SK-N-SH treated with all-trans-retinoic acid at 6 μM for 48 hours (cell line): ENCODE measurements at regions not wholly inside any gene's neighbourhood (a gene's known extent, or its start where the extent isn't known, plus 50 kb on each side); places are given as distances from the start of the nearest gene placed in this dataset.

ENCODE experiments used
- ATAC-seq: fragments of 200-7000 bp; cut with Tn5 transposase; 3 replicates; pipeline ENCODE4 v1.9.1; 2020; ENCODE audit warnings: mild to moderate bottlenecking, moderate library complexity
- ARNTL ChIP-seq: fragments of 450-650 bp; formaldehyde crosslinking; IDR thresholded peaks from 2 replicates; pipeline ENCODE4 v1.5.0; 2020; ENCODE audit warnings: low read depth, mild to moderate bottlenecking, moderate library complexity, borderline replicate concordance
- BACH2 ChIP-seq: fragments of 250-450 bp; sonication (Bioruptor Pico); IDR thresholded peaks from 2 replicates; pipeline ENCODE4 v1.9.0; 2021; ENCODE audit warnings: mild to moderate bottlenecking, borderline replicate concordance
- CSDC2 ChIP-seq: fragments of 250-450 bp; sonication (Bioruptor Pico); IDR thresholded peaks from 2 replicates; pipeline ENCODE4 v1.5.0; 2020; ENCODE audit warnings: mild to moderate bottlenecking, moderate library complexity
- ESRRG ChIP-seq: fragments of 250-450 bp; sonication (Bioruptor Pico); IDR thresholded peaks from 2 replicates; pipeline ENCODE4 v1.6.1; 2021; ENCODE audit warnings: mild to moderate bottlenecking
- GLIS3 ChIP-seq: fragments of 250-450 bp; sonication (Bioruptor Pico); IDR thresholded peaks from 2 replicates; pipeline ENCODE4 v1.5.0; 2020; ENCODE audit warnings: mild to moderate bottlenecking, moderate library complexity
- ISL1 ChIP-seq: fragments of 250-450 bp; sonication (Bioruptor Pico); IDR thresholded peaks from 2 replicates; pipeline ENCODE4 v2.1.2; 2022; ENCODE audit warnings: mild to moderate bottlenecking, moderate library complexity
- OSR1 ChIP-seq: fragments of 250-450 bp; sonication (Bioruptor Pico); IDR thresholded peaks from 2 replicates; pipeline ENCODE4 v1.8.0; 2022; ENCODE audit warnings: moderate library complexity, mild to moderate bottlenecking, inconsistent platforms
- PPARA ChIP-seq: fragments of 250-450 bp; sonication (Bioruptor Pico); IDR thresholded peaks from 2 replicates; pipeline ENCODE4 v1.5.0; 2020; ENCODE audit warnings: mild to moderate bottlenecking, borderline replicate concordance
- RARB ChIP-seq: fragments of 250-450 bp; sonication (Bioruptor Pico); IDR thresholded peaks from 2 replicates; pipeline ENCODE4 v1.8.0; 2021; ENCODE audit warnings: mild to moderate bottlenecking, moderate library complexity
- SNAI2 ChIP-seq: fragments of 250-450 bp; sonication (Bioruptor Pico); IDR thresholded peaks from 2 replicates; pipeline ENCODE4 v1.5.0; 2020; ENCODE audit warnings: mild to moderate bottlenecking, moderate library complexity
- TCF4 ChIP-seq: fragments of 250-450 bp; sonication (Bioruptor Pico); IDR thresholded peaks from 2 replicates; pipeline ENCODE4 v1.8.0; 2021; ENCODE audit warnings: mild to moderate bottlenecking, moderate library complexity, borderline replicate concordance
- TOX ChIP-seq: fragments of 250-450 bp; sonication (Bioruptor Pico); IDR thresholded peaks from 2 replicates; pipeline ENCODE4 v1.8.0; 2021; ENCODE audit warnings: mild to moderate bottlenecking, moderate library complexity, borderline replicate concordance
- ZC3H10 ChIP-seq: fragments of 250-450 bp; sonication (Bioruptor Pico); IDR thresholded peaks from 2 replicates; pipeline ENCODE4 v1.5.1; 2021; ENCODE audit warnings: mild to moderate bottlenecking, moderate library complexity
- ZNF565 ChIP-seq: fragments of 450-650 bp; formaldehyde crosslinking; conservative IDR thresholded peaks from 2 replicates; pipeline ENCODE4 v1.5.0; 2020; ENCODE audit warnings: low read depth, mild to moderate bottlenecking, moderate library complexity
- ZNF70 ChIP-seq: fragments of 450-650 bp; formaldehyde crosslinking; IDR thresholded peaks from 2 replicates; pipeline ENCODE4 v1.5.0; 2020; ENCODE audit warnings: mild to moderate bottlenecking, moderate library complexity
- TF ChIP-seq, protein P1 (sequence below): fragments of 250-450 bp; sonication (Bioruptor Pico); IDR thresholded peaks from 2 replicates; pipeline ENCODE4 v1.5.1; 2020; ENCODE audit warnings: low read depth, mild to moderate bottlenecking, moderate library complexity
- TF ChIP-seq, protein P2 (sequence below): fragments of 250-450 bp; sonication (Bioruptor Pico); IDR thresholded peaks from 2 replicates; pipeline ENCODE4 v1.8.0; 2021; ENCODE audit warnings: low read depth, mild to moderate bottlenecking, moderate library complexity, borderline replicate concordance
- TF ChIP-seq, protein P3 (sequence below): fragments of 250-450 bp; sonication (Bioruptor Pico); IDR thresholded peaks from 2 replicates; pipeline ENCODE4 v1.8.0; 2020; ENCODE audit warnings: mild to moderate bottlenecking, moderate library complexity, borderline replicate concordance
- TF ChIP-seq, protein P4 (sequence below): fragments of 250-450 bp; sonication (Bioruptor Pico); IDR thresholded peaks from 2 replicates; pipeline ENCODE4 v1.5.1; 2021; ENCODE audit warnings: mild to moderate bottlenecking, moderate library complexity
- TF ChIP-seq, protein P5 (sequence below): fragments of 250-450 bp; sonication (Bioruptor Pico); IDR thresholded peaks from 2 replicates; pipeline ENCODE4 v1.5.0; 2020; ENCODE audit warnings: mild to moderate bottlenecking, moderate library complexity

DNA sequence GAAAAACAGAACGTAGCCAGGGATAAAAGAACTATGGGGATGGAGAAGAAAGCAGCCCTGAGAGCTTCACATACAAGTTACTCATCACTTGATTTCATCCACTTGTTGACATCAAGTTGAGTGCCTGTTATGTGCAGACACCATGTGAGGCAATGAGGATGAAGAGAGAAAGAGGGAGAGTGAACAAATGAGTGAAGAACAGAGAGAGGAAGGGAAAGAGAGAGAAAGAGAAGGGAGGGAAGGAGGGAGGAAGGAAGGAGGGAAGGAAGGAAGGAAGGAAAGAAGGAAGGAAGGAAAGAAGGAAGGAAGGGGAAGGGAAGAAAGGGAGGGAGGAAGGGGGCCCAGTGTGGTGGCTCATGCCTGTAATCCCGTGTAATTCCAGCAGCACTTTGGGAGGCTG is 72.3 kb upstream of the SMAD3 start:
- ATAC-seq, result no peak
- TF ChIP-seq ZNF70 (CRISPR knock-in tag) (no peak), OSR1 (CRISPR knock-in tag) (no peak), TOX (CRISPR knock-in tag) (no peak), TCF4 (no peak), ISL1 (CRISPR knock-in tag) (no peak), RARB (no peak), ESRRG (CRISPR knock-in tag) (no peak), SNAI2 (CRISPR knock-in tag) (no peak), PPARA (no peak), ZNF565 (CRISPR knock-in tag) (no peak), GLIS3 (CRISPR knock-in tag) (no peak), ZC3H10 (CRISPR knock-in tag) (no peak), BACH2 (no peak)
- TF ChIP-seq, protein P1, sequence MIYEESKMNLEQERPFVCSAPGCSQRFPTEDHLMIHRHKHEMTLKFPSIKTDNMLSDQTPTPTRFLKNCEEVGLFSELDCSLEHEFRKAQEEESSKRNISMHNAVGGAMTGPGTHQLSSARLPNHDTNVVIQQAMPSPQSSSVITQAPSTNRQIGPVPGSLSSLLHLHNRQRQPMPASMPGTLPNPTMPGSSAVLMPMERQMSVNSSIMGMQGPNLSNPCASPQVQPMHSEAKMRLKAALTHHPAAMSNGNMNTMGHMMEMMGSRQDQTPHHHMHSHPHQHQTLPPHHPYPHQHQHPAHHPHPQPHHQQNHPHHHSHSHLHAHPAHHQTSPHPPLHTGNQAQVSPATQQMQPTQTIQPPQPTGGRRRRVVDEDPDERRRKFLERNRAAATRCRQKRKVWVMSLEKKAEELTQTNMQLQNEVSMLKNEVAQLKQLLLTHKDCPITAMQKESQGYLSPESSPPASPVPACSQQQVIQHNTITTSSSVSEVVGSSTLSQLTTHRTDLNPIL, result no peak

DNA sequence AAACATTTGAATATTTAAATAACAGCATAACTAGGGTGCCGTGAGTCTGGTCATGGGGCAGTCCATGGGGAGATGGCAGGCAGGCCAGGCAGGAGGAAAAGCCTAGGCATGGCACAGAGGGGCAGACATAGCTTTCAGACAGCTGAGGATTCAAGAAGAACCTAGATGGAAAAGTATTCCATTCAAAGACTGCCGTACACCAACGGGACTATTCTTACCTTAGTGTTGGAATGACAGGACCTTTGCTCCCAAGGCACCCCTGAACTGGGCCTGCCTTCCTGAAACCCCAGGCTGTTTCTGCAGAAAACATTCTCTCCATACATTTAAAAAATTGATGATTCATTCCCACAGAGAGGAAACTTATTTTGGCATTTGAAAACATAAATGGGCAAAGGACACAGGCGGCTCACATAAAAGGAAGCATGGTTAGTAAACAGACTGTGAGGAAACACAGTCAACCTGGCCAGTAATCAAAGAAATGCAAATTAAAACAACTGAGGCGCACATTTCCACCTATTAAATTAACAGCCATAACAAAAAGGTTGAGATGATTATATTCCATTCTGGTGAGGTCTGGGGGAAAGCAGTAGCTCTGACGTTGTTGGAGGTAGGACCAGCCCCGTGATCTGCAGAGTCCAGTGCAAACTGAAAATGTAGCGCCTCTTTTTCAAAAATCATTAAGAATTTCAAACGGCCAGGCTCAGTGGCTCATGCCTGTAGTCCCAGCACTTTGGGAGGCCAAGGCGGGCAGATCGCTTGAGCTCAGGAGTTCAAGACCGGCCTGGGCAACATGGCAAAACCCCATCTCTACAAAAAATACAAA is 71.3 kb upstream of the SMAD3 start:
- TF ChIP-seq, protein P2, sequence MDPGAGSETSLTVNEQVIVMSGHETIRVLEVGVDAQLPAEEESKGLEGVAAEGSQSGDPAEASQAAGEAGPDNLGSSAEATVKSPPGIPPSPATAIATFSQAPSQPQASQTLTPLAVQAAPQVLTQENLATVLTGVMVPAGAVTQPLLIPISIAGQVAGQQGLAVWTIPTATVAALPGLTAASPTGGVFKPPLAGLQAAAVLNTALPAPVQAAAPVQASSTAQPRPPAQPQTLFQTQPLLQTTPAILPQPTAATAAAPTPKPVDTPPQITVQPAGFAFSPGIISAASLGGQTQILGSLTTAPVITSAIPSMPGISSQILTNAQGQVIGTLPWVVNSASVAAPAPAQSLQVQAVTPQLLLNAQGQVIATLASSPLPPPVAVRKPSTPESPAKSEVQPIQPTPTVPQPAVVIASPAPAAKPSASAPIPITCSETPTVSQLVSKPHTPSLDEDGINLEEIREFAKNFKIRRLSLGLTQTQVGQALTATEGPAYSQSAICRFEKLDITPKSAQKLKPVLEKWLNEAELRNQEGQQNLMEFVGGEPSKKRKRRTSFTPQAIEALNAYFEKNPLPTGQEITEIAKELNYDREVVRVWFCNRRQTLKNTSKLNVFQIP (CRISPR knock-in tag), result no peak
- TF ChIP-seq GLIS3 (CRISPR knock-in tag), result no peak
- TF ChIP-seq, protein P1, result no peak
- no peak for TF ChIP-seq RARB
- TF ChIP-seq, protein P3, sequence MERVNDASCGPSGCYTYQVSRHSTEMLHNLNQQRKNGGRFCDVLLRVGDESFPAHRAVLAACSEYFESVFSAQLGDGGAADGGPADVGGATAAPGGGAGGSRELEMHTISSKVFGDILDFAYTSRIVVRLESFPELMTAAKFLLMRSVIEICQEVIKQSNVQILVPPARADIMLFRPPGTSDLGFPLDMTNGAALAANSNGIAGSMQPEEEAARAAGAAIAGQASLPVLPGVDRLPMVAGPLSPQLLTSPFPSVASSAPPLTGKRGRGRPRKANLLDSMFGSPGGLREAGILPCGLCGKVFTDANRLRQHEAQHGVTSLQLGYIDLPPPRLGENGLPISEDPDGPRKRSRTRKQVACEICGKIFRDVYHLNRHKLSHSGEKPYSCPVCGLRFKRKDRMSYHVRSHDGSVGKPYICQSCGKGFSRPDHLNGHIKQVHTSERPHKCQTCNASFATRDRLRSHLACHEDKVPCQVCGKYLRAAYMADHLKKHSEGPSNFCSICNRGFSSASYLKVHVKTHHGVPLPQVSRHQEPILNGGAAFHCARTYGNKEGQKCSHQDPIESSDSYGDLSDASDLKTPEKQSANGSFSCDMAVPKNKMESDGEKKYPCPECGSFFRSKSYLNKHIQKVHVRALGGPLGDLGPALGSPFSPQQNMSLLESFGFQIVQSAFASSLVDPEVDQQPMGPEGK (CRISPR knock-in tag), result no peak
- TF ChIP-seq ZC3H10 (CRISPR knock-in tag), result no peak
- no peak for TF ChIP-seq CSDC2 (CRISPR knock-in tag)
- no peak for TF ChIP-seq TOX (CRISPR knock-in tag)
- no peak for TF ChIP-seq ARNTL
- TF ChIP-seq ZNF70 (CRISPR knock-in tag), result no peak
- TF ChIP-seq OSR1 (CRISPR knock-in tag), result no peak
- no peak for TF ChIP-seq PPARA
- TF ChIP-seq, protein P4, sequence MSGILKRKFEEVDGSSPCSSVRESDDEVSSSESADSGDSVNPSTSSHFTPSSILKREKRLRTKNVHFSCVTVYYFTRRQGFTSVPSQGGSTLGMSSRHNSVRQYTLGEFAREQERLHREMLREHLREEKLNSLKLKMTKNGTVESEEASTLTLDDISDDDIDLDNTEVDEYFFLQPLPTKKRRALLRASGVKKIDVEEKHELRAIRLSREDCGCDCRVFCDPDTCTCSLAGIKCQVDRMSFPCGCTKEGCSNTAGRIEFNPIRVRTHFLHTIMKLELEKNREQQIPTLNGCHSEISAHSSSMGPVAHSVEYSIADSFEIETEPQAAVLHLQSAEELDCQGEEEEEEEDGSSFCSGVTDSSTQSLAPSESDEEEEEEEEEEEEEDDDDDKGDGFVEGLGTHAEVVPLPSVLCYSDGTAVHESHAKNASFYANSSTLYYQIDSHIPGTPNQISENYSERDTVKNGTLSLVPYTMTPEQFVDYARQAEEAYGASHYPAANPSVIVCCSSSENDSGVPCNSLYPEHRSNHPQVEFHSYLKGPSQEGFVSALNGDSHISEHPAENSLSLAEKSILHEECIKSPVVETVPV, result no peak
- TF ChIP-seq, protein P5, sequence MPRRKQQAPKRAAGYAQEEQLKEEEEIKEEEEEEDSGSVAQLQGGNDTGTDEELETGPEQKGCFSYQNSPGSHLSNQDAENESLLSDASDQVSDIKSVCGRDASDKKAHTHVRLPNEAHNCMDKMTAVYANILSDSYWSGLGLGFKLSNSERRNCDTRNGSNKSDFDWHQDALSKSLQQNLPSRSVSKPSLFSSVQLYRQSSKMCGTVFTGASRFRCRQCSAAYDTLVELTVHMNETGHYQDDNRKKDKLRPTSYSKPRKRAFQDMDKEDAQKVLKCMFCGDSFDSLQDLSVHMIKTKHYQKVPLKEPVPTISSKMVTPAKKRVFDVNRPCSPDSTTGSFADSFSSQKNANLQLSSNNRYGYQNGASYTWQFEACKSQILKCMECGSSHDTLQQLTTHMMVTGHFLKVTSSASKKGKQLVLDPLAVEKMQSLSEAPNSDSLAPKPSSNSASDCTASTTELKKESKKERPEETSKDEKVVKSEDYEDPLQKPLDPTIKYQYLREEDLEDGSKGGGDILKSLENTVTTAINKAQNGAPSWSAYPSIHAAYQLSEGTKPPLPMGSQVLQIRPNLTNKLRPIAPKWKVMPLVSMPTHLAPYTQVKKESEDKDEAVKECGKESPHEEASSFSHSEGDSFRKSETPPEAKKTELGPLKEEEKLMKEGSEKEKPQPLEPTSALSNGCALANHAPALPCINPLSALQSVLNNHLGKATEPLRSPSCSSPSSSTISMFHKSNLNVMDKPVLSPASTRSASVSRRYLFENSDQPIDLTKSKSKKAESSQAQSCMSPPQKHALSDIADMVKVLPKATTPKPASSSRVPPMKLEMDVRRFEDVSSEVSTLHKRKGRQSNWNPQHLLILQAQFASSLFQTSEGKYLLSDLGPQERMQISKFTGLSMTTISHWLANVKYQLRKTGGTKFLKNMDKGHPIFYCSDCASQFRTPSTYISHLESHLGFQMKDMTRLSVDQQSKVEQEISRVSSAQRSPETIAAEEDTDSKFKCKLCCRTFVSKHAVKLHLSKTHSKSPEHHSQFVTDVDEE (CRISPR knock-in tag), result no peak
- TF ChIP-seq ISL1 (CRISPR knock-in tag), result no peak
- no peak for TF ChIP-seq TCF4

More for the DNA sequence above, 71.3 kb upstream of the SMAD3 start:
- ATAC-seq, result no peak
